Amniotic epithelial cell (primary cell): ENCODE measurements at regions not wholly inside any gene's neighbourhood (a gene's known extent, or its start where the extent isn't known, plus 50 kb on each side); places are given as distances from the start of the nearest gene placed in this dataset.
"Not testable (repeated sequence)": the region's sequence is repeated elsewhere in the genome, so short reads cannot be mapped to it uniquely, and the experiment has no call there.

ENCODE experiments used
- DNase-seq: peaks from one replicate; pipeline ENCODE4 v3.0.0-alpha.2; 2010; ENCODE audit warnings: low read depth

GRCh38 chr5:93359296-93359959 is 221.6 kb downstream of the NR2F1-AS1 start:
- DNase-seq, result peak; percentile 96

GRCh38 chr5:93358176-93358575 is 222.8 kb downstream of the NR2F1-AS1 start:
- no peak for DNase-seq

GRCh38 chr5:93357686-93358085 is 223.3 kb downstream of the NR2F1-AS1 start:
- DNase-seq, result no peak

GRCh38 chr5:93355691-93356090 is 225.3 kb downstream of the NR2F1-AS1 start:
- DNase-seq, result no peak

- no peak for DNase-seq
Measured at GRCh38 chr5:93352186-93352585, 228.8 kb downstream of the NR2F1-AS1 start.

GRCh38 chr5:93349613-93350012 is 231.4 kb downstream of the NR2F1-AS1 start:
- peak; percentile 25 for DNase-seq

- no peak for DNase-seq
Measured at GRCh38 chr5:93348231-93348630, 232.8 kb downstream of the NR2F1-AS1 start.

GRCh38 chr5:93346850-93347249 is 234.2 kb downstream of the NR2F1-AS1 start:
- not testable (repeated sequence) for DNase-seq

GRCh38 chr5:93346301-93346700 is 234.7 kb downstream of the NR2F1-AS1 start:
- no peak for DNase-seq

- no peak for DNase-seq
Measured at GRCh38 chr5:93343570-93343969, 237.4 kb downstream of the NR2F1-AS1 start.

- DNase-seq, result peak; percentile 78
Measured at GRCh38 chr5:93342563-93343061, 238.4 kb downstream of the NR2F1-AS1 start.

GRCh38 chr5:93340881-93341280 is 240.1 kb downstream of the NR2F1-AS1 start:
- DNase-seq, result peak; percentile 52

GRCh38 chr5:93337138-93337537 is 243.9 kb downstream of the NR2F1-AS1 start:
- no peak for DNase-seq

- no peak for DNase-seq
Measured at GRCh38 chr5:93336330-93337110, 244.5 kb downstream of the NR2F1-AS1 start.

GRCh38 chr5:93331863-93332262 is 249.2 kb downstream of the NR2F1-AS1 start:
- DNase-seq, result no peak

- no peak for DNase-seq
Measured at GRCh38 chr5:93331241-93331640, 249.8 kb downstream of the NR2F1-AS1 start.

- peak; percentile 56 for DNase-seq
Measured at GRCh38 chr5:93330506-93330905, 250.5 kb downstream of the NR2F1-AS1 start.

- DNase-seq, result no peak
Measured at GRCh38 chr5:93329756-93330155, 251.3 kb downstream of the NR2F1-AS1 start.

- DNase-seq, result no peak
Measured at GRCh38 chr5:93328833-93329232, 252.2 kb downstream of the NR2F1-AS1 start.

GRCh38 chr5:93327605-93328004 is 253.4 kb downstream of the NR2F1-AS1 start:
- no peak for DNase-seq

GRCh38 chr5:93325946-93326345 is 255.1 kb downstream of the NR2F1-AS1 start:
- DNase-seq, result no peak

- no peak for DNase-seq
Measured at GRCh38 chr5:93322974-93323860, 257.8 kb downstream of the NR2F1-AS1 start.
